22Rv1 (cell line): ENCODE measurements at regions not wholly inside any gene's neighbourhood (a gene's known extent, or its start where the extent isn't known, plus 50 kb on each side); places are given as distances from the start of the nearest gene placed in this dataset.

Source experiments
- H3K27ac ChIP-seq: fragments of 450-650 bp; 2 replicates; pipeline ENCODE4 v1.5.1; 2017
- CTCF ChIP-seq: fragments of 450-650 bp; IDR thresholded peaks from 2 replicates; pipeline ENCODE4 v1.5.1; 2017; ENCODE audit warnings: mild to moderate bottlenecking
- ZFX ChIP-seq: fragments of 450-650 bp; IDR thresholded peaks from 2 replicates; pipeline ENCODE4 v1.6.1; 2017; ENCODE audit warnings: antibody characterized with exemption, borderline replicate concordance

GRCh38 chr18:41899535-41899934, 55.5 kb upstream of the PIK3C3 start:
- no peak overlapping the region for H3K27ac ChIP-seq
- peak; percentile 32; the same call in 1 of the 2 replicates for TF ChIP-seq CTCF
- TF ChIP-seq ZFX: no peak

- no peak for TF ChIP-seq ZFX
- TF ChIP-seq CTCF: no peak
- no peak overlapping the region for H3K27ac ChIP-seq
These were observed 61.6 kb upstream of the PIK3C3 start for GRCh38 chr18:41893432-41893831.

- TF ChIP-seq ZFX (no peak), CTCF (no peak)
- H3K27ac ChIP-seq: no peak overlapping the region
These were observed 67.9 kb upstream of the PIK3C3 start for GRCh38 chr18:41887100-41887499.

GRCh38 chr18:41886126-41886807, 68.8 kb upstream of the PIK3C3 start:
- TF ChIP-seq ZFX (no peak), CTCF (no peak)
- no peak overlapping the region for H3K27ac ChIP-seq

- no peak overlapping the region for H3K27ac ChIP-seq
- TF ChIP-seq CTCF (no peak), ZFX (no peak)
These were observed 73.7 kb upstream of the PIK3C3 start for GRCh38 chr18:41881285-41881684.

GRCh38 chr18:41879256-41879655, 75.8 kb upstream of the PIK3C3 start:
- no peak for TF ChIP-seq ZFX
- H3K27ac ChIP-seq: no peak overlapping the region

- H3K27ac ChIP-seq: no peak overlapping the region
- no peak for TF ChIP-seq ZFX
- TF ChIP-seq CTCF: no peak
These were observed 79.8 kb upstream of the PIK3C3 start for GRCh38 chr18:41875094-41875780.
